ENCODE measurements at regions not wholly inside any gene's neighbourhood (a gene's known extent, or its start where the extent isn't known, plus 50 kb on each side); places are given as distances from the start of the nearest gene placed in this dataset.

- no peak for TF ChIP-seq CTCF (IDR thresholded peaks at IDR 0.05)
- TF ChIP-seq POLR2A (IDR thresholded peaks at IDR 0.05), result no peak
- TF ChIP-seq POLR2AphosphoS5 (IDR thresholded peaks at IDR 0.05), result no peak
Measured at GRCh38 chr18:52118684-52119083, 221.3 kb upstream of the DCC start.
